GM12872 (cell line): ENCODE measurements at regions not wholly inside any gene's neighbourhood (a gene's known extent, or its start where the extent isn't known, plus 50 kb on each side); places are given as distances from the start of the nearest gene placed in this dataset.

Experiments
- TF ChIP-seq, protein P1 (sequence below): IDR thresholded peaks from 3 replicates; pipeline ENCODE4 v1.5.1; 2011; ENCODE audit warnings: low read depth, mild to moderate bottlenecking, low read length, moderate library complexity; ENCODE audit not compliant: insufficient read depth

DNA sequence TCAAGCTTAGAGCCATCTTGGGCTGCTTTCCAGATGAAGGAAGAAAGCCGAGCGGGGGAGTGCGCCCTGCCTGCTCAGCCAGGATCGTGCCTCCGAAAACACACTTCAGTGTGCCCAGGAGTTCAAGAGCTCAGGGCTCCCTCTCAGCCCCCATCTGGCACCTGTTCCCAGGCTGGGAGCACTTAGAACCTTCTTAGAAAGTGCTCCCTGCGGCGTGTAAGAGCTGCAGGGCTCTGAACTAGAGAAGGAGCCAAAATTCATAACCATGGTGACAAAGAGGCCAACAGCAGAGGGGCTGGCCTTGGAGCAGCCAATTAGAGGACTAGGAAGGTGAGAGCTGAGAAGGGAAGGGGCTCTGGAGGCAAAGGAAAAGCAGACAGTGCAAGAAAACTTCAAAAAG lies 59.0 kb upstream of the TNRC6C start:
- TF ChIP-seq, protein P1, sequence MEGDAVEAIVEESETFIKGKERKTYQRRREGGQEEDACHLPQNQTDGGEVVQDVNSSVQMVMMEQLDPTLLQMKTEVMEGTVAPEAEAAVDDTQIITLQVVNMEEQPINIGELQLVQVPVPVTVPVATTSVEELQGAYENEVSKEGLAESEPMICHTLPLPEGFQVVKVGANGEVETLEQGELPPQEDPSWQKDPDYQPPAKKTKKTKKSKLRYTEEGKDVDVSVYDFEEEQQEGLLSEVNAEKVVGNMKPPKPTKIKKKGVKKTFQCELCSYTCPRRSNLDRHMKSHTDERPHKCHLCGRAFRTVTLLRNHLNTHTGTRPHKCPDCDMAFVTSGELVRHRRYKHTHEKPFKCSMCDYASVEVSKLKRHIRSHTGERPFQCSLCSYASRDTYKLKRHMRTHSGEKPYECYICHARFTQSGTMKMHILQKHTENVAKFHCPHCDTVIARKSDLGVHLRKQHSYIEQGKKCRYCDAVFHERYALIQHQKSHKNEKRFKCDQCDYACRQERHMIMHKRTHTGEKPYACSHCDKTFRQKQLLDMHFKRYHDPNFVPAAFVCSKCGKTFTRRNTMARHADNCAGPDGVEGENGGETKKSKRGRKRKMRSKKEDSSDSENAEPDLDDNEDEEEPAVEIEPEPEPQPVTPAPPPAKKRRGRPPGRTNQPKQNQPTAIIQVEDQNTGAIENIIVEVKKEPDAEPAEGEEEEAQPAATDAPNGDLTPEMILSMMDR: no peak

DNA sequence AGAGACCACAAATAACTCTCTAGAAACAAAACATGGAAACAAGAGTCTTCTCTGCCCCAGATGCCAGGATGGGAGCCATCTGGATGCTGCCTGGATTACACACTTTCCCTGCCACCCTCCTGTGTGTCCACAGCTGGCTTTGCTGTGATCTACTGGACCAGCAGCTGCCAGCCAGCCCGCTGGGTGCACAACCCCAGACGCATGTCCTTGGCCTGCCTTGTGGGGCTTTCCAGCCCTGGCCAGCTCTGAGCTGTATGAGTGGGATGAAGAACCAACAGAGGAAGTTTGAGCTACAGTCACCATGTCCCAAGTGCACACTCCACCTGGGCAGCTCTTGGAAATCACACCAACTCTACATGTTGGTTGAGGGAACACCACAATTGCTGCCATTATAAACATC lies 57.0 kb upstream of the TNRC6C start:
- TF ChIP-seq, protein P1: no peak

DNA sequence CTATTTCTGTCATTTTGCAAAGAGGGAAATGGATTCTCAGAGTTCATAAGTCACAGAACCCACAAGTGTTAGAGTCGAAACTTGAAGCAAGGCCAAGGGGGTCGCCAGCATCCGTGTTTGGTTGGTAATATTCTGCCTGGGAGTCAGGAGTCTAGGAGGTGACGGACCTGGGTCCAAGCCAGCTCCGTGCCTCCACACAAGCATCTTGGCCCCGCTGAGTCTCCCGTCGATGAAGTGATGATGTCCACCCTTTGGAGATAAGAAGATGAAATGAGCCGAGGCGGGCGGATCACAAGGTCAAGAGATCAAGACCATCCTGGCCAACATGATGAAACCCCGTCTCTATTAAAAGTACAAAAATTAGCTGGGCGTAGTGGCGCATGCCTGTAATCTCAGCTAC lies 53.2 kb upstream of the TNRC6C start:
- TF ChIP-seq, protein P1: no peak

DNA sequence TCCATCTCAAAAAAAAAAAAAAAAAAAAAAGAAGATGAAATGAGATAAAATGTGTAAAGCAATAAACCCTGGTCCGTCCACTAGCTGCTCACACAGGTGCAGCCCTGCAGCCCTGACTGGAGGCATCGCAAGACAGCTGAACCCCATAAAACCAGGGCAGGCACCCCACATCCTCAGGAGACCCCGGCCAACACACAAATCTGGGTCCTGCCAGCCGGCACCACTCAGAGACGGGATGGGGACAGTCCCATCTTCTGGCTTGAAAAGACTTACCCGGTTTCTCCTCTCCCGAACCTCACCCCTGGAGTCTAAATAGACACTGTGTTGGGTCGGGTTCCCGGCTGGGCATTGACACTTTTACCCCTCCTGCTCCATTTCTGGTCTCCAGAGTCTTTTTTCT lies 52.7 kb upstream of the TNRC6C start:
- TF ChIP-seq, protein P1: no peak

DNA sequence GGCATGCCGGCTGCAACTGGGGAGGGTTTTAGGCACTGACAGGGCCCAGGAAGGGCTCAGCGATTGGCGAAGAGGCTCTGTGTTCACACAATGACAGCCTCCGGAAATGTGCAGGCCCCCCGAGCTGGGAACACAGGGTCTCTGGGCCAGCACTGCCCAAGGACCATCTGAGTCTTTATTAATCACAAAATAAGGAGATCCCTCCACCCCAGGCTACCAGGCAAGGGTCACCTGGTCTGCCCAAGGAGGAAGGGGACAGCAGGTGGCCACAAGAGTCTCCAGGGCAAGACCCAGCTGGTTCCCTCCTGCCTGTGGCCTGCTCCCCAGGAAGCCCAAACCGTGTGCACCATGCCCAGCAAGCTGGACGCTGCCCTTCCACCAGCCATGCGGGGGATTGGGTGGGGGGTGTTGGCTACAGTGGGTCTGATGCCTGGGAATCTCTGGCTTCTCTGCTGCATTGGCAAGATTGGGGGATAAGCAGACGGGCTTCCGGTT lies 52.1 kb upstream of the TNRC6C start:
- TF ChIP-seq, protein P1: no peak

DNA sequence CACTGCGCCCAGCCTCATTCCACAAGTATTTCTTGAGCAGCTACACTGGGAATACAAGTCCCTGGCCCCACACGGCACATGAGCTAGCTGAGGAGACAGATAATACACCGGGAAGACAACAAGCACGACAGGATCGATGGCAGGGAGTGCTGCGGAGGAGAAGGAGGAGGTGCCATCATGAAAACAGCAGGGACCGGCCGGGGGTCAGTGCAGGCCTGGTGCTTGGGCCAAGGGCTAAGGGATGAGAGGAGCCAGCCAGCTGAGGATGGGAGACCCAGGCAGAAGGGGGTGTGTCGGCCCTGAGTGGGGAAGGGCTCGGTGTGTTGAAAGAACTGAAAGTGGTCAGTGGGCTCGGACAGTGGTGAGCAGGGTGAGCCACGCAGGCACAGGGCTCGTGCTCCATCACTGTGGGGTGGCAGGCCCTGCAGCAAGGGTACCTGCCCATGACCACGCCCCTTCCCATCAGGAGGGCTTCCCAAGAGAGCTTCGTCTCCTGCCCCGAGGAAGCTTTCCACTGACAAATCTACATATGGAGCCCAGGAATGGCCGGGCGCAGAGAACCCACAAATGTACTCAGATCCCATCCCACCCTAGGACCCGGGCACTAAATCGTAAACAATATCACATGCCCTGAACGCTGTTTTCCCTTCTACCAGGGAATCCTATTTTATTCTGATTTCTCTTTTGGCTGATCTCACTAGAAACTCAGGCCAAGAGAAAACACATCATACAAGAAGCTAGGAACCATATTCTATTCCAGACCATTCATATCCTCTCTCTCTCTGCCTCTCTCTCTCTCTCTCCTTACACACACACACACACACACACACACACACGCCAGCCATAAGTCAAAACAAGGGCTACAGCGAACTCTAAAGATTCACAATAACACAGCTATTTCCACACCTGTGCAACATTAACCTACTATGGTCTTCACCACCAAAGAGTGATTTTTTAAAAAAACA lies 50.7 kb upstream of the TNRC6C start:
- TF ChIP-seq, protein P1: no peak

DNA sequence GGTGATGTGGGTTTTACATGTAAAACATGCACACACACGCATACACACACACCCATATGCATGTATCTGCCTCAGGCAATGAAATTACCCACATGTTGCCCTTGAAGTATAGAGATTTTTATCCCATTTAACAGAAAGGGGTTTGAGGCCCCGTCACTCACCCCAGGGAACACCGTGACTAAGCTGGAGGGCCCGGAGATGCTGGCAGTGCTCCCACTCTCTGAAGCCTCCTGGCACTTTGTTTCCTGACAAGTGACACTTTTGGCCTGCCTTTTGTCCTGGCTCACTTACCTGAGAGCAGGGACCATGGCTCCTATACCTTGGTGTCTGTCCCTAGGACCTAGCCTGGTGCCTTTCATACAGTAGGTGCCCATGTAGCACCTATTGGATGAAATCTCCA lies 50.0 kb upstream of the TNRC6C start:
- TF ChIP-seq, protein P1: no peak
